Sigmoid colon (tissue), 4 donors: ENCODE measurements at regions not wholly inside any gene's neighbourhood (a gene's known extent, or its start where the extent isn't known, plus 50 kb on each side); places are given as distances from the start of the nearest gene placed in this dataset.

Experiments used
- CTCF ChIP-seq, 4 experiments: fragments of 450-650 bp in 3 of 4; fragments of 200-600 bp in 1 of 4; IDR thresholded peaks; one replicate each; pipeline ENCODE4 v1.5.1; 2016 to 2019; ENCODE audit warnings: antibody characterized with exemption in 4 of 4, mild to moderate bottlenecking in 3 of 4, moderate library complexity in 2 of 4
- POLR2A ChIP-seq, 2 donors: fragments of 450-650 bp; IDR thresholded peaks; one replicate each; pipeline ENCODE4 v1.6.1; 2016; ENCODE audit warnings: antibody characterized with exemption in 2 of 2, mild to moderate bottlenecking in 2 of 2, moderate library complexity in 2 of 2
- POLR2AphosphoS5 ChIP-seq, 4 donors: sonication (generic); formaldehyde crosslinking; IDR thresholded peaks; one replicate each; pipeline ENCODE4 v1.6.1; 2017; ENCODE audit warnings: antibody characterized with exemption in 4 of 4

GRCh38 chr5:101103874-101104273 lies 200.8 kb upstream of the ST8SIA4 start:
- TF ChIP-seq POLR2AphosphoS5 (IDR thresholded peaks at IDR 0.05): no peak
- no peak for TF ChIP-seq CTCF (IDR thresholded peaks at IDR 0.05)
- TF ChIP-seq POLR2A (IDR thresholded peaks at IDR 0.05): no peak
